Muscle of leg (tissue), 3 donors: ENCODE measurements at regions not wholly inside any gene's neighbourhood (a gene's known extent, or its start where the extent isn't known, plus 50 kb on each side); places are given as distances from the start of the nearest gene placed in this dataset.

Source experiments
- DNase-seq: peaks from one replicate; pipeline ENCODE4 v3.0.0; 2013
- H3K27ac ChIP-seq: one replicate; pipeline ENCODE4 v1.5.1; 2013; ENCODE audit warnings: mild to moderate bottlenecking, low read length, control low read depth
- H3K27me3 ChIP-seq: one replicate; pipeline ENCODE4 v1.6.1; 2013; ENCODE audit warnings: low read length; ENCODE audit not compliant: control insufficient read depth, insufficient read depth
- H3K36me3 ChIP-seq: one replicate; pipeline ENCODE4 v1.6.1; 2013; ENCODE audit warnings: low read length; ENCODE audit not compliant: control insufficient read depth, insufficient read depth
- H3K4me1 ChIP-seq: one replicate; pipeline ENCODE4 v1.6.1; 2013; ENCODE audit warnings: low read length; ENCODE audit not compliant: control insufficient read depth, insufficient read depth
- H3K4me3 ChIP-seq: one replicate; pipeline ENCODE4 v1.5.1; 2013; ENCODE audit warnings: low read length, control low read depth
- H3K9me3 ChIP-seq: replicated peaks from 2 replicates; pipeline ENCODE4 v1.6.1; 2013; ENCODE audit warnings: low read depth, low read length; ENCODE audit not compliant: control insufficient read depth
- WGBS: methylation state at CpG from one replicate; pipeline ENCODE4 v1.1.5; 2013; ENCODE audit warnings: missing lambda C conversion rate; ENCODE audit not compliant: insufficient coverage; 5-methylcytosine and 5-hydroxymethylcytosine counted together

DNA sequence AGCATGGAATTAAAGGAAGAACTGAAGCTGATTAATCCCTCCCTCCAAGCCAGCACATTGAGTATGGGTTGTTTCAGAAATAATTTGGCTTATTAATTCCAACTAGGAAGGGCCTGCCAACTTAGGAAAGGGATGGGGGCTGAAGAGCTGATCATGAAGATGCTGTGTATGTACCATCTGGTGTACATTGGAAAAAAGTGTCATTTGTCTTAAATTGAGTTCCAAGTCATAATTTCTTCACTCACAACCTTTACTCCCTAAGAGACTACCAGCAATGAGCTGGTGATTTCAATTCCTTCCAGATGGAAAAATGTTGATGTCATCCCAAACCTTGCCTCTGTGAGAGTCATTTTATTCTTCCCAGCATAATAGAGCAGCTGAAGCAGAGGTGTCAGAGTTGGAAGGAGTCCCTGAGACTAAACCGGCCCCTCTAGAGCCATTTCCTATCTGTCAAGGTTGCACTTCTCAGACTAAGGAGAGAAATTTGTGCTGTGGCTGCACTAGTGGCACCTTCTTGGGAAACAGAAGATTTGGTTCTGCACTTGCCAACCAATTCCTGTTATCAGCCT, 79.4 kb downstream of the GTPBP8 start:
- DNase-seq = peak; percentile 96
- WGBS = no CpG with 5 or more reads among the region's 1 CpG
- H3K27ac ChIP-seq = peak overlapping the region; percentile 88

DNA sequence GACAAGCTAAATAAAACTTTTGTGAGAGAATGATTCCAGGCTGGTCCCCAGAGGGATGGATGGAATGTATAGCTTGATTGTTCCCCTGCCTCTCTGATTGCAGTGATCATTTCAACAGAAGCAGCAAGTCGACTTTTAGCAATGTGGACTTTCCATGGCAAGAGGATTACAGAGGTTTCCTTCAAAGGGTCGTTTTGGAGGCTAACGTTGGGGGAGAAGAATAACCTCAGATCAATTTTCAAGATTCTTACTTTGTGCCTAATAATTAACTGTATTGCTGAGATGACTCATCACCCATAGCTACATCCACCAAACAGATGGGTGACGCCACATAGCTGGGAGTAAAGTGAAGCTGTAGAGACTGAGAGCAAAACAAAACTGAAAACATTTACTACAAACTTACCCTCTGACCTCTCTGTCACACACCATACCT, 79.9 kb downstream of the GTPBP8 start:
- H3K4me3 ChIP-seq = no peak overlapping the region
- H3K27ac ChIP-seq = peak overlapping the region; percentile 88
- no peaks in the 10 kb centered on the region for H3K36me3 ChIP-seq
- H3K27me3 ChIP-seq = no peaks in the 10 kb centered on the region
- H3K9me3 ChIP-seq = no peaks in the 10 kb centered on the region
- peaks cover 8% of the 10 kb centered on the region for H3K4me1 ChIP-seq
- no CpG with 5 or more reads among the region's 4 CpGs for WGBS
- no peak for DNase-seq

More for the DNA sequence above, 79.4 kb downstream of the GTPBP8 start:
- Histone ChIP-seq H3K27me3 (no peaks in the 10 kb centered on the region), H3K4me1 (peaks cover 8% of the 10 kb centered on the region), H3K36me3 (no peaks in the 10 kb centered on the region), H3K4me3 (no peak overlapping the region), H3K9me3 (no peaks in the 10 kb centered on the region)

GRCh38 chr3:113075588-113075987, 84.8 kb downstream of the GTPBP8 start:
- DNase-seq = peak; percentile 58
- no CpG with 5 or more reads among the region's 4 CpGs for WGBS

GRCh38 chr3:113079218-113079961, 88.6 kb downstream of the GTPBP8 start:
- H3K4me3 ChIP-seq = no peak overlapping the region
- DNase-seq = no peak
- H3K36me3 ChIP-seq = no peaks in the 10 kb centered on the region
- peak overlapping the region; percentile 62 for H3K27ac ChIP-seq
- no peaks in the 10 kb centered on the region for H3K4me1 ChIP-seq
- H3K9me3 ChIP-seq = no peaks in the 10 kb centered on the region
- H3K27me3 ChIP-seq = no peaks in the 10 kb centered on the region
- 52% methylated on average over 4 of the region's 10 CpGs for WGBS

More at GRCh38 chr3:113075588-113075987, 84.8 kb downstream of the GTPBP8 start:
- H3K9me3 ChIP-seq = no peaks in the 10 kb centered on the region
- H3K36me3 ChIP-seq = no peaks in the 10 kb centered on the region
- peaks cover 3% of the 10 kb centered on the region for H3K4me1 ChIP-seq
- H3K27ac ChIP-seq = no peak overlapping the region
- no peak overlapping the region for H3K4me3 ChIP-seq
- no peaks in the 10 kb centered on the region for H3K27me3 ChIP-seq

DNA sequence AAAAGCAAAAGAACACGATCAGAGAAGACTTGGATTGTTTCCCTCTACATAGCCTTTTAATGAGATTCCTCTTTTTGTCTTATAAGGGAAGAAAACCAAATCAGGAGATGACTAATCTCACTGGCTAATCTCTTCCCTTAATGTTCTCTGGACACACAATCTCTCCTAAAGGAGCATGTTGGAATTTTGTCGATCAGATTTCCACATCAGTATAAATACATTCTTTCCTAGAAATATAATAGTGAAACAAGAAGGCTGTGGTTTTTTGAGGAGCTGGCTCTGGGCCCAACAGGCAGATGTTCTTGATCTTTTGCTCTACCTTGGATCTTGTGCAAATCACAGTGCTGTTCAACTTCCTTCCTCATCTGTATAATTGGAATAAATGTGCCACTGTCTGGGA, 94.0 kb downstream of the GTPBP8 start:
- DNase-seq = peak; percentile 93
- Histone ChIP-seq H3K27me3 (no peaks in the 10 kb centered on the region), H3K4me1 (peaks cover 6% of the 10 kb centered on the region), H3K9me3 (no peaks in the 10 kb centered on the region), H3K27ac (peak overlapping the region; percentile 47), H3K4me3 (no peak overlapping the region), H3K36me3 (no peaks in the 10 kb centered on the region)
- no CpG with 5 or more reads among the region's 2 CpGs for WGBS

- no peak overlapping the region for H3K27ac ChIP-seq
- no peak overlapping the region for H3K4me3 ChIP-seq
- no peak for DNase-seq
- H3K9me3 ChIP-seq = no peaks in the 10 kb centered on the region
- H3K36me3 ChIP-seq = no peaks in the 10 kb centered on the region
- peaks cover 6% of the 10 kb centered on the region for H3K4me1 ChIP-seq
- WGBS = 93% methylated on average over 1 of the region's 6 CpGs
- H3K27me3 ChIP-seq = no peaks in the 10 kb centered on the region
Measured at GRCh38 chr3:113086560-113087461, 96.0 kb downstream of the GTPBP8 start.

DNA sequence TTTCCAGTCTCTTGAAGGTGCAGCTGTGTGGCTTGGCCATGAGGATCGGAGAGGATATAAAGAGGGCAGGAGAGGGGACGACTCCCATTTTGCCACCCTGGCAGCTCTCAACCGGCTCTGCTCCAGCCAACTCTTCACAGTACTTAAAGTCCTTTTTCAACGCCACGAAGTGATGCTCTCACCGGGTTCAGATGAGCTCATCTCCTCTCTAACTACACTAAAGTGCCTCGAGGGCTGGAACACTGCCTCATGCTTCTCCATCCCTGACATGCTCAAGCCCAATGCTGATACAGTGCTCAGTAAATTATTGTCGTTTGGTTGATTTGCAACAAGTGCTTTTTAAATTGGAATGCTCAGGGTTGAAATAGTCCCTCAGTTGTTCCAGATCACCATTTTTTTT, 97.8 kb downstream of the GTPBP8 start:
- Histone ChIP-seq H3K4me1 (peaks cover 6% of the 10 kb centered on the region), H3K36me3 (no peaks in the 10 kb centered on the region), H3K4me3 (no peak overlapping the region), H3K9me3 (no peaks in the 10 kb centered on the region), H3K27me3 (no peaks in the 10 kb centered on the region), H3K27ac (peak overlapping the region; percentile 22)
- WGBS = 28% methylated on average over 4 of the region's 8 CpGs
- DNase-seq = peak; percentile 84

DNA sequence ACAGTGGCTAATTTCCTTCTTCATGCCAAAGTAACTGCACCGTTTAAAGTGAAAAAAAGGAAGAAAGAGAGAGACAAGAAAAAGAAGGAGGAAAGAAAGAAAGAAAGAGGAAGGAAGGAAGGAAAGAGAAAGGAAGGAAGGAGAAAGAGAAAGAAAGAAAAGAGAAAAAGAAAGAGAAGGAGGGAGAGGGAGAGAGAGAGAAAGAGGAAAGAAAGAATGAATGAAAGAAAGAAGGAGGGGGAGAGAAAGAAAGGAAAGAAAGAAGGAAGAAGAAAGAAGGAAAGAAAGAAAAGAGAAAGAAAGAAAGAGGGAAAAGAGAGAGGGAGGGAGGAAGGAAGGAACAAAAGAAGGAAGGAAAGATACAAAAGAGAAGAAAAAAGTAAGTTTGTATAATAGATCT, 100.6 kb downstream of the GTPBP8 start:
- no peaks in the 10 kb centered on the region for H3K36me3 ChIP-seq

DNA sequence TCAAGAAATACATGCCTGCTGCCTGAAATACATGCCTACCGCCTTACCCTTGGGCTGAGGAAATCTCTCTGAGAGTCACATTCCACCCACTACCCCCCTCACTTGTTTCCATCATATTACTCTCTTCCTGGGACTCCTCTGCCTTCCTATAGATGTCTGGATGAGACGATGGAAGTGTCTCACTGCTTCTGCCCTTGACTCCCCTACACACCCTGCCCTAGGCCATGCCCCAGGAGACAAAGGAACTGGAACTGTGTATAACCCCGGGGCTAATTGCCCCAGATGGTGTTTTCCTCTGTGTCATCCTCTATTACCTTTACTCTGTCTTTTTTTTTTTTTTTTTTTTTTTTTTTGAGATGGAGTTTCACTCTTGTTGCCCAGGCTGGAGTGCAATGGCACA, 102.0 kb downstream of the GTPBP8 start:
- Histone ChIP-seq H3K9me3 (no peaks in the 10 kb centered on the region), H3K27ac (no peak overlapping the region), H3K27me3 (no peaks in the 10 kb centered on the region), H3K4me3 (no peak overlapping the region), H3K36me3 (no peaks in the 10 kb centered on the region), H3K4me1 (peaks cover 14% of the 10 kb centered on the region)
- WGBS = no CpG with 5 or more reads among the region's 3 CpGs
- DNase-seq = no peak

More for the DNA sequence above, 100.6 kb downstream of the GTPBP8 start:
- Histone ChIP-seq H3K4me1 (peaks cover 14% of the 10 kb centered on the region), H3K27me3 (no peaks in the 10 kb centered on the region), H3K9me3 (no peaks in the 10 kb centered on the region), H3K27ac (no peak overlapping the region), H3K4me3 (no peak overlapping the region)
- 80% methylated on average over 1 of the region's 1 CpG for WGBS
- DNase-seq = no peak
